Left ventricle myocardium inferior (tissue), 1 donor: ENCODE measurements at regions not wholly inside any gene's neighbourhood (a gene's known extent, or its start where the extent isn't known, plus 50 kb on each side); places are given as distances from the start of the nearest gene placed in this dataset.
A peak's percentile ranks its signal among the peaks of the same experiment; 100 is the strongest.

Source experiments
- DNase-seq: peaks from one replicate; pipeline ENCODE4 v3.0.0-alpha.2; 2020
- H3K27ac ChIP-seq: fragments of 200-600 bp; replicated peaks from 2 replicates; pipeline ENCODE4 v1.8.0; 2021
- H3K27me3 ChIP-seq: fragments of 200-600 bp; 2 replicates; pipeline ENCODE4 v1.8.0; 2021; ENCODE audit warnings: low read depth
- H3K36me3 ChIP-seq: fragments of 200-600 bp; 2 replicates; pipeline ENCODE4 v1.8.0; 2021
- H3K4me1 ChIP-seq: fragments of 200-600 bp; 2 replicates; pipeline ENCODE4 v1.8.0; 2021
- H3K4me3 ChIP-seq: fragments of 200-600 bp; 2 replicates; pipeline ENCODE4 v1.8.0; 2021; ENCODE audit warnings: mild to moderate bottlenecking, moderate library complexity
- H3K9me3 ChIP-seq: fragments of 200-600 bp; replicated peaks from 2 replicates; pipeline ENCODE4 v1.8.0; 2021
- CTCF ChIP-seq: fragments of 200-600 bp; IDR thresholded peaks from 2 replicates; pipeline ENCODE4 v1.8.0; 2021; ENCODE audit warnings: antibody characterized with exemption, mild to moderate bottlenecking, borderline replicate concordance
- intact Hi-C: fragments of 100-400 bp; cut with micrococcal nuclease; formaldehyde crosslinking; loops from one replicate; pipeline ENCODE4 v1.11.0; 2022
- donor health status: DM: no; HTN: yes; CAD: no; lungs with severe emphysema.

- intact Hi-C loops, result no loop called here
- Histone ChIP-seq H3K27ac (no peak overlapping the region), H3K4me1 (peaks cover 17% of the 10 kb centered on the region), H3K27me3 (peaks cover 97% of the 10 kb centered on the region), H3K4me3 (peak overlapping the region; percentile 57), H3K9me3 (no peaks in the 10 kb centered on the region), H3K36me3 (no peaks in the 10 kb centered on the region)
- no peak for TF ChIP-seq CTCF
- no peak for DNase-seq
Measured at GRCh38 chr22:48490500-48491411, 1336.9 kb downstream of the BRD1 start.

- H3K27me3 ChIP-seq, result peaks cover 97% of the 10 kb centered on the region
- H3K4me3 ChIP-seq, result peak overlapping the region; percentile 57
Measured at GRCh38 chr22:48489551-48490499, 1337.8 kb downstream of the BRD1 start.

GRCh38 chr22:48488611-48489511, 1338.8 kb downstream of the BRD1 start:
- Histone ChIP-seq H3K9me3 (no peaks in the 10 kb centered on the region), H3K27me3 (peaks cover 88% of the 10 kb centered on the region), H3K36me3 (no peaks in the 10 kb centered on the region), H3K27ac (no peak overlapping the region), H3K4me3 (no peak overlapping the region), H3K4me1 (peaks cover 17% of the 10 kb centered on the region)
- DNase-seq, result no peak
- TF ChIP-seq CTCF, result no peak
- intact Hi-C loops, result no loop called here

More at GRCh38 chr22:48489551-48490499, 1337.8 kb downstream of the BRD1 start:
- TF ChIP-seq CTCF, result no peak
- intact Hi-C loops, result no loop called here
- DNase-seq, result no peak
- no peak overlapping the region for H3K27ac ChIP-seq
- no peaks in the 10 kb centered on the region for H3K9me3 ChIP-seq
- no peaks in the 10 kb centered on the region for H3K36me3 ChIP-seq
- H3K4me1 ChIP-seq, result peaks cover 17% of the 10 kb centered on the region

- TF ChIP-seq CTCF, result no peak
- peaks cover 17% of the 10 kb centered on the region for H3K4me1 ChIP-seq
- H3K9me3 ChIP-seq, result no peaks in the 10 kb centered on the region
- H3K27me3 ChIP-seq, result peaks cover 82% of the 10 kb centered on the region
- intact Hi-C loops, result no loop called here
- no peak overlapping the region for H3K4me3 ChIP-seq
- no peak overlapping the region for H3K27ac ChIP-seq
- H3K36me3 ChIP-seq, result no peaks in the 10 kb centered on the region
- no peak for DNase-seq
Measured at GRCh38 chr22:48488149-48488551, 1339.5 kb downstream of the BRD1 start.

GRCh38 chr22:48486558-48486957, 1341.1 kb downstream of the BRD1 start:
- H3K4me1 ChIP-seq, result peaks cover 17% of the 10 kb centered on the region
- no peak overlapping the region for H3K27ac ChIP-seq
- H3K4me3 ChIP-seq, result no peak overlapping the region
- no peaks in the 10 kb centered on the region for H3K36me3 ChIP-seq
- TF ChIP-seq CTCF, result no peak
- no peaks in the 10 kb centered on the region for H3K9me3 ChIP-seq
- DNase-seq, result no peak
- intact Hi-C loops, result no loop called here
- H3K27me3 ChIP-seq, result peaks cover 70% of the 10 kb centered on the region
